GM18505 (cell line): ENCODE measurements at regions not wholly inside any gene's neighbourhood (a gene's known extent, or its start where the extent isn't known, plus 50 kb on each side); places are given as distances from the start of the nearest gene placed in this dataset.

ENCODE experiments used
- ATAC-seq: cut with Tn5 transposase; IDR thresholded peaks from one replicate; pipeline ENCODE4 v1.9.1; 2021; ENCODE audit not compliant: unreplicated experiment
- POLR2A ChIP-seq: IDR thresholded peaks from 4 replicates; pipeline ENCODE4 v1.6.1; 2011; ENCODE audit warnings: borderline replicate concordance; ENCODE audit not compliant: insufficient read depth, insufficient read length; ENCODE audit errors: extremely low read depth

DNA sequence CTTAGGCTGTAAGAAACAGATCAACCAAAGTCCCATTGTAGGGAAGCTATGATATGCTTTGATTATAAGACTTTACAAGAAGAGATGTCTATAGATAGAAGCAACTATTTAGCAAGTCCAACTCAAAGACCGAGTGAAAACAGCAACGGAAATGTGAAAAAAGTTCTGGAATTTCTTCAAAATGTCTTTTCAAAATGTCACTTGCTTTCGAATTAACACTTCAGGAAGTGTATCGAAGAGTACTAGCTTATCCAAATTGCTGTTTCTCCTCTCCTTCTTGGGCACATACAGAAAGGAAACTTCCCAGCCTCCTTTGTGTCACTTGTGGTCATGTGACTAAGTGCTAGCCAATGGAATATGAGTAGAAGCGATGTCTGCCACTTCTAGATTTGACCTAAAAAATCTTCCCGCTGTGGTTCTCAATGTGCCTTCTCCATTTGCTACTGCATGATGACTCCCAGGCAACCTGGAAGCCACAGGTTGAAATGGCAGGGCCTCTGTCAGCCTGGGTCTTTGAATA is 89.9 kb downstream of the TSEN15 start:
- TF ChIP-seq POLR2A = no peak
- ATAC-seq = no peak

DNA sequence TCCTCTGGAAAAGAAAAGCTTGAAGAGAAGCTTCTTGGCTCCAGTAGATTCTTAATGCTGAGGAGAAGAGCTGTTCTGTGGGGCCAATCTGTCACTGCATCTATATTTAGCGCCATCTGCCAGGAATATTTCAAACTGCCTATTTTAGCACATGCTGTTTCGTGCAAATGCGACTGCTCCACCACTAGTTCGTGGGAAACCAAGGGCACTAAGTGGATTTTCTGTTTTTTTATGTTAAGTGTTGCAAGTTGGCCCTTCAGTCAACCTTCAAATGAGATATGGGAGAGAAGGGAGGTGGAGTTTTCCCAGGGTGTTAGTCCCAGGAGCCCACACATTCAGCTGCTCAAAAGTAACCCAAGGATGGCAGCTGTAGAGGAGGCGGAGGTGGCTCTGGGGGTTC is 91.9 kb downstream of the TSEN15 start:
- ATAC-seq = no peak
- TF ChIP-seq POLR2A = no peak

DNA sequence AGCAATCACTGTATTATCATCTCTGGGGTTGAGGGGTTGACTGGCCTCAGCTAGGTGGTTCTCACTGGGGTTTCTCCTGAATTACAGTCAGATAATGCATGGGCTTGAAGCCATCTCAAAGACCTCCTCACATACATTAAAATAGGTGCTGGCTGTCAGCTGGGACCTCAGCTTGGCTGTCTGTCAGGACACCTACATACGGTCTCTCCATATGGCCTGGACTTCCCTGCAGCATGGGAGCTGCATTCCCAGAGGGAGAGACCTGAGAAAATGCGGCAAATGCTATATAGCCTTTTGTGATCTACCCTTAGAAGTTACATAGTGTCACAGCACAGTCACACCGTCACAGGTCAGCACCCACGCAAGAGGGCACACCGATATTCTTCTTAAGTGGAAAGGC is 93.6 kb downstream of the TSEN15 start:
- no peak for TF ChIP-seq POLR2A
- no peak for ATAC-seq

DNA sequence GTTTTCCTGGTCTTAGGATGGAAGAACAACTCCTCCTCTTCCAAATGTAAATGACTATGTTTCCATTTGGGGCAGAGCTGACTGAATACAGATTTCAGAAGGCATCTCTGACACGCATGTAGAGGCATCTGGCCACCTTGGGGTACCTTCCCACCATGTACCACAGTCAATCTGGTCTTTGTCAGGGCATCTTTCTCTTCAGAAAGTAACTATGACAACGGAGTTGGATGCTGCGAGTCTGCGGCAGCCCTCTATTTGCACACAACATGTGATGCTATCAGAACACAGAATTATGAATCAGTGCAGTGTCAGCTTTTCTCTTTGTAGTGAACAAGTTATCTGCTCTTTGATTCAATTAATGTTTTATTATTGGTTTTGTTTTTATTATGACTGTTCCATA is 94.7 kb downstream of the TSEN15 start:
- no peak for TF ChIP-seq POLR2A

DNA sequence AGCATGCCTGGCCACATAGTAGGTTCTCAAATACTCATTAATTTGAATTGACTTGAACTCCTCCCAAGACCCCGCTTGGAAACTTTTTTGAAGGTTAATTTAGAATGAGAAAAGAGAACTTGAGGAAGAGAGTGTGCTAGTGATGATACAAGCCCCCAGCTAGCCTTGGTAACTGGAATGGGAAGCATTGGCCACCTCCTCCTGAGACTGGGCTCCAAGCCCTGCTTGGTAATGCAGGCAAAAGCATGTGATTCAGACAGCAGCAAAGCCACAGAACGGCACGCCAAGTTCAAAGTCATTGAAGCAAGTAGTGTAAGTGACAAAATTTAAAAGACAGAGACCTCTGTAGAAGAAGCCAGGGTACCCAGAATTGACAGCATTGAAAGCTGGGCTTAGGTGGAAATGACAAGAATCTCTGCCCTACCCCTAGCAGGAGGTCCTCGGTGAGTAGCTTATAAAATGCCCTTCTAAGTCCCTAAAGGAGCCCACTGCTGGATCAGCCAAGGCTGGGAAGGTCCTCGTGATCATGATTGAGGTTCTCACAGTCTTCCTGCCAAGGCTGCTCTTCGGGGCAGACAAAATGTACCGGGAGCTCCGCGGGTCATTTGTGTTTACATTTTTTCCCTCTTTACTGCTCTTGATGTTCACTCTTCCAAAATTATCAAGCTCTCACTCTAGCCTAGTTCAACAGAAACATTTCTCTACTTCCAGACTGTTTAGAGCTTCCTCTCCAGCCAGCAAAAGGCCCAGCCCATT is 99.4 kb downstream of the TSEN15 start:
- TF ChIP-seq POLR2A = no peak
- no peak for ATAC-seq

More for the DNA sequence above, 94.7 kb downstream of the TSEN15 start:
- no peak for ATAC-seq

DNA sequence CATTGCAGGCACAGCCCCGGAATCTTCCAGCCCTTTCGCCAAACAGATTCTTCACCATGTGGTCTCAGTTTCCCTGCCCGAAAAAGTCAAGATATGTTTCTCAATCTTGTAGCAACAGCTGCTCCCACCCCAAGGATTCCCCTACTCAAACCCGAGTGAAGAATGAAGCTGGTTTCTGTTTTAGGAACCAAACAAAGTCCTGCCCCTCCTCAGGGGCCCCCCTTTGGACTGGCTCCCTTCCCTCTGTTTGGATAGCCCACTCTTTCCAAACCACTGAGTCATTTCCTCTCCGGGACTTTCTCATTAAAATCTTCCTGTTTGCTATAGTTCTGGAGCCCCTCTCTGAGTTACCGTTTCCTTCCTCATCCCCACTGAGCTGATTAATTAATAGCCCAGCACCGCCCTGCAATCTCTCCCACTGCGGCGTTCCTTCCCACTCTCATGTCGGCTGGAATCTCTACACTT is 100.9 kb downstream of the TSEN15 start:
- TF ChIP-seq POLR2A = no peak
- no peak for ATAC-seq

DNA sequence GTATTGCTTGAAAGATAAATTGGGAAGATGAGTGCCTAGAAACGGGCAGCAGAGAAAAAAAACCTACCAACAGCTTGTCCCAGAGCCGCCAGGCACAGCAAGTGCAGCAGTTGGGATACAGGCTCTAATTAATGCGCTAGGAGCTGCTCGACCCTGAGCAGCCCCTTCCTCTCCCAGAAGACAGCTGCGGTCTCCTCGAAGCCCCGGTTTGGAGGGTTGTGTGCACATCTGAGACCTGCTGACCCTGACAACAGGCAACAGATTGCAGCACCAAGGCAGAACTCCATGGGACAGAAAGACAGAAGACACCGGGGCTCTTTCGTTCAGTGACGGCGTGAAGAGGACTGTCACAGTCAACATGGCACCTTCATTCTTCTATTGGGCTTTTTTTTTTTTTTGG is 101.4 kb downstream of the TSEN15 start:
- no peak for ATAC-seq
- no peak for TF ChIP-seq POLR2A

DNA sequence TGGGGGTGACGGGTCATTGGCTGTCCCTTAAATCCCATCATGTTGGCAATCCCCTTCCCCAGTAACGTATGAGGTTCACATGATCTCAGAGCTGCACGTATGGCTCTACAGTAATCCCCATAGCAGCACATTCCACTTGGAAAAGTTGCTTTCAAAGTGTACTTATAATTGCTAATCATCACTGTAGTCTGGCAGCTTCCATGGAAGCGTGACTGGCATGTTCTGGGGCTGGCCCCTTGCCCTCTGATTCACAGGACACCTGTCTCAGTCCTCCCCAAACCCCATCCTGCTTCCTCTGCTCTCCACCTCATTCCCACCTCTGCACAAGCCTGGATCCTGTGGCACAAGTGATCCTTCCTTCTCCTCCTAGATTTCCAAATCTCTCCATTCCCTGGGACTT is 102.2 kb downstream of the TSEN15 start:
- TF ChIP-seq POLR2A = no peak
- ATAC-seq = no peak

DNA sequence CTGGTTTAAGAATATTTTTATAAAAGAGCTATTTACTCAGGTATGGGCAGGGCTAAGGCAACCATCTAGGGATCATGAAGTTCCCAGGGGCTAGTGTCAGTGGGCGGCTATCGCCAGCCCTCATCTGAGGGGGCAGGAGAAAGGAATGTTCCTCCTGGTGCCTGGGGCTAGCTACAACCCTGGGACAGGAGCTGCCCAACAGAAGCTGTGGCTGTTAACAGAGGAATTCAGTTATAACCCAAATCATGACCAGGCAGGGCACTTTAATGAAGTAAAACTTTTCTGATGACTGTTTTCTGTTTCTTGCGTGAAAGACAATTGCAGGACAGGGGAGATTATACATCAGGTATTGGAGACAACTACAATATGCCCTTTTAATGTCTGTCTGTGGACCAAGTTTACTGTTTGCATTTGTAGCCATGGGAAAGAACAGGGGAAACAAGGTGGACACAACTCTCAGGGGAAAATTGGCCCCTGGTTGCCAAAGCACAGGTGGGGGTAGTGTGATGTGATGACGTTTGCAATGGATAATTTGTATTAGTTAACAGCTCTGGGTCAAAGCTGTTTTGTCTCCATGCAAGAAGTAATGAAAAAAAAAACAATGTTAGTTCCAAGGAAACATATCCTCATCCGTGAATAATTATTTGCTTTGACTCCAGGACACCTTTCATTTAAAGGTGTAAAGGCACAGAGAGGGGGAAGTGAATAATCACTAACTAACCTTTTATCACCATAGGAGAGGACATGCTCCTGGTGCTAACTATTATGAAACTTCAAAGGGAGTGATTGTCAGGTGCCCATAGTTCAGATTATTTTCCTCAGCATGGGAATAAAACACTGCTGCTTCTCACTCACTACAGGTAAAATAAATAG is 105.2 kb downstream of the TSEN15 start:
- TF ChIP-seq POLR2A = no peak
- ATAC-seq = no peak

DNA sequence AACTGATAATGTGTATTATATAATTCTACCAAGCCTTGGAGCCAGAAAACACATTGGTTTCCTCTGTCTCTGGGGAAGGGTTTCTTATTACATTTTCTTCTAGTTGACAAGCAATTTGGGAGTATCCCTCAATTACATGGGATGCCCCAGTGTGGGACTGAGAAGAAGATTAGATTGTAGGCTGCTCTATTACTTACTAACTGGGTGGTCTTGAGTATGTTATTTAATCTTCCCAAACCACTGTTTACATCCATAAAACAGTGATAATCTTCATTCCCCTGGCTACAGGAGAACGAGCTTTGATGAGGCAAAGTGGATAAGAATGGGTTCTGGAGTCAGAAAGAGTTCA is 105.8 kb downstream of the TSEN15 start:
- TF ChIP-seq POLR2A = no peak
- ATAC-seq = no peak

DNA sequence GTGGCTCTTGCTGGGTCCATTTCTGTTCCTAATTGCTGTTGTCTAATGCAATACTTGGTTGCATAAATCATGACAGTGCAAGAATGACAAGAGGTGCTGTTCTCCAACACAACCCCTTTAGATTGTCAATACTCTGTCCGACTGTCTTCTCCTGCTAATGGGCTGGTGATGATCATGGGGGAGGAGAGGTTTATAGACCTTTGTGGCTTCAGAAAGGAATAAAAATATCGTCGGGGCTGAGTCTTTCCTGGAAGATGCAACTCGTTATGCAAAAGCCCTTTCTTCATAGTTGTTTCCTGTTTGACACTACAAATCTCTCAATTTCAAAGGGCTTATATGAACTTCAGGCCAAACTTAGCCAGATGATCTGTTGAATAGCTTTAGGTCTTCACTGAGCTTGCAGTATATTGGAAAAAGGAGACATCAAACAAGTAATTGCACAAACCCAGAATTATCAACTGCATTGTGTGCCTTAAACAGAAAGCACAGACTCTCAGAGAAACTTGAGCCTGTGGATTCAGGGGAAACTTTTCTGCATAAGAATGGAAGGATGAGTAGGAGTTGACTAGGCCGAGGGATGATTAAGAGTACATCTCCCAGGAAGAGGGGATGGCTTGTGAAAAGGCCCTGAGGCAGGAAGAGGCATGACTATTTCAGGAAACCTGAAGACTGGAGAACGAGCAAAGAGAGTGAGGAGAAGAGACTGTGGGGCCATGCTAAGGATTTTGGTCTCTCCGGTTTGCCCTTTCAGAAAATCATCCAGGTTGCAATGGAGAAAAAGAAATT is 107.6 kb downstream of the TSEN15 start:
- no peak for TF ChIP-seq POLR2A
- ATAC-seq = no peak

DNA sequence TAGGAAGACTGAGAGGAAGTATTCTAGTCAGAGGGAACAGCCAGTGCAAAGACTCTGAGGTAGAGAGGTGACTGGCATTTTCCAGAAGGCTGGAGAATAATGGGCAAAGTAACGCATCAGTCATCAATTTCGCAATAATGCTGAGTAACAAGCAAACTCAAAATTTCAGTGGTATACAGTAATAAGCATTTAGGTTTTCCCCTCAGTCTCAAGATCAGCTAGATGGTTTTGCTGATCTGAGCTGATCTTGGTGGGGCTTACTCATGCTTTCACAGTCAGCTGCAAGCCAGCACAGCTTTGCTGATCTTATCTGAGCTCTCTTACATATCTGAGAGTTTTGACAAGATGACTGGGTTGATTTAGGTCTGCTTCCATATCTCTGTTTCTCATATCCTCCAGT is 108.7 kb downstream of the TSEN15 start:
- no peak for ATAC-seq
- TF ChIP-seq POLR2A = no peak

DNA sequence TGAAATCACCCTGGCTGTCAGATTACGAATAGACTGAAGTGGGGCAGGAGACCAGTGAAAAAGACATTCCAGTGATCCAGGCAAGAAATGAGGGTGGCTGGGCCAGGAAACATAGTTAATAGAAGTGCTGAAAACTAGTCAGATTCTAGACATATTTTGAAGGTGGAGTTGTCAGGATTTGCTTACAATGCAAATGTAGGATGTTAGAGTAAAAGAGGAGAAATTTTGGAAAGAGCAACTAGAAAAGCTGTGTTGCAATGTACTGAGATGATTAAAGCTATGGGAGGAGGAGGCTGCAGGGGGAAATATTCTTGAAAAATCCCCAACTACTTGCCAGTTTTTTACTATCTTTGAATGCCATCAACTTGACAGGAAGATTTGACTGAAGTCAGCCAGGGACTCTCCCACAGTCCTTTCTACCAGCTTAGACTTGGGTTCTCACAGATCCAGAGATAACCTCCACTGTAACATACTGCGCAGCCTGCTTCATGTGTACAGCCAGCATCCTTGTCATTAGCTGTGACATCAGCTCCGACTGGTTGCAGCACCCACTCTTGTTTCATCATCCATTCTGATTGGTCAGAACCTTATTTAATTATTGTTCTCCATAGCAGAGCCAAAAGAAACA is 109.7 kb downstream of the TSEN15 start:
- no peak for TF ChIP-seq POLR2A
- no peak for ATAC-seq
